GM18517 (cell line): ENCODE measurements at regions not wholly inside any gene's neighbourhood (a gene's known extent, or its start where the extent isn't known, plus 50 kb on each side); places are given as distances from the start of the nearest gene placed in this dataset.
"Not testable (repeated sequence)": the region's sequence is repeated elsewhere in the genome, so short reads cannot be mapped to it uniquely, and the experiment has no call there.

Experiments
- ATAC-seq: cut with Tn5 transposase; IDR thresholded peaks from one replicate; pipeline ENCODE4 v1.9.1; 2021; ENCODE audit warnings: mild to moderate bottlenecking, moderate library complexity; ENCODE audit not compliant: unreplicated experiment

DNA sequence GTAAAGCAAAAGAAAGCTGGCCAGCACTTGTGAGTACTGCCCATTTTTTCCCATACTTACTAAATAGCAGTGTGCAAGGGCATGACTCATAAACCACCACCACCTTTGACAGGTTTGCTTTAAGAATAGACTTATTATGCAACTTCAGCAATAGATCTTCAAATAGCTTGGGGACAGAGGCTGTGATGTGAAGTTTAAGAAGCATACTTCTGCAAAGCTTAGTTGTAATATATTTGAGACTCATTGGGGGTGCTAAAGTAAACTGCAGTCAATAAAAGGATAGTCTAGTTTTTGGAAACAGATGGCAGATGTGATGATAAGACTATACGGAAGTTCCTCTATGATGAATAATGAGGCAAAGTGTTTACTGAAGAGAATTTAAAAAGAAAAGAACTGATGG is 210.0 kb downstream of the PLA2G4A start:
- no peak for ATAC-seq

DNA sequence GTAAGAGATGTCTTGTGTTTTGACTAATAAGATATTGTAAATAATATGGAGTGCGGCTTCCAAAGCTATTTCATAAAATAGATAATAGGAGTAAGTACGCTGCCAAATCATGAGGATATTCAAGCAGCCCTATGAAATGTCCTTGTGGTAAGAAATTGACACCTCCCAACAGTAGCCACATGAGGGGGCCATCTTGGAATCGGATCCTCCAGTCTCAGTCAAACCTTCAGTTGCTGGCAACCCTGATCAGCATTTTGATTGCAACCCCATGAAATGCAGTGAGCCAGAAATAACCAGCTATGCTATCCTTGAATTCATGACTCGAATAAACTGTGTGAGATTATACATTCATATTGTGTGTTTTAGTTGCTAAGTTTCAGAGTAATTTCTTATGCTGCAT is 212.4 kb downstream of the PLA2G4A start:
- ATAC-seq, result no peak

DNA sequence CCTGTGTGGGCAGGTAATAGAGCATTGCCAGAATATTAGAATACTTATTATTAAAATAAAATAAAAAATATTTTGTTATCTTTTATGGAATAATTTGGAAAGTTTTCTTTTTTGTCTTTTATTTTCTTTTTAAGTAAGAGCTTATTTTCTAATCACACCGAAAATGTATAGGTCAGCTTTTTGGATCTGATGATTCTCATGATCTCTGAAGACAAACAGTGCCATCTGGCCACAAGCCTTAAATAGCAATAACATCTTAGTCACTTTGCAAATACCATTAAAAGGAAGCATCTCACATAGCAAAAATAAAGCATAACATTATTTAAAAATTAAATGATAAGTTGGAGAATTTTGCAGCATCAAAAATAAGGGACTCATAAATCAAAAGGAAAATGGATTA is 213.8 kb downstream of the PLA2G4A start:
- ATAC-seq, result no peak

DNA sequence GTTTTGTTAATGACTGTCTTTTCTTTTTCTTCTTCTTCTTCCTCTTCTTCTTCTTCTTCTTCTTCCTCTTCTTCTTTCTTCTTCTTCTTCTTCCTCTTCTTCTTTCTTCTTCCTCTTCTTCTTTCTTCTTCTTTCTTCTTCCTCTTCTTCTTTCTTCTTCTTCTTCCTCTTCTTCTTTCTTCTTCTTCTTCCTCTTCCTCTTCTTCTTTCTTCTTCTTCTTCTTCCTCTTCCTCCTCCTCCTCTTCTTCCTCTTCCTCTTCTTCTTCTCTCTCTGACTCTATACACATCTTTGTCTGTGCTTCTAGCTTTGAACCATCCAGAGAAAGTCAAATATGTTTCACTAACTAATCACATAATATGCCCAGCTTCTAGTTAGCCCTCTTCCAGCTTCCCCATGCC is 214.7 kb downstream of the PLA2G4A start:
- ATAC-seq, result not testable (repeated sequence)

DNA sequence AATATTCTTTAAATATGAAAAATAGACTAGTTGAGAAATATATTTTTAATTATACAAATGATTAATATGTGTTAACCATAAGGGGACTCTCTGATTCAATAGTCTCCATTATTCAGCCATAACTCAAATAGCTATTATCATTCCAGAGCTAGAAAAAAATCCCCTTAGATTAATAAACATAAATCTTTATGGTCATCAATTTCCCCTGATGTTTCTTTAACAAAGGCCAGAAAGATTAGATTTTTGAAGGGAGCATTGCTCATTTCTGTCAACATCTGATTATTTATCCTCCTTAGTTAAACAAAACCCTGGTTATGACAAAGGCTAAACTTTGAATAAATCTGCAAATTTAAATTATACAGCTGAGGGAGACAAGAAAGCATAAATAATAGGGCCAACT is 215.7 kb downstream of the PLA2G4A start:
- ATAC-seq, result no peak

DNA sequence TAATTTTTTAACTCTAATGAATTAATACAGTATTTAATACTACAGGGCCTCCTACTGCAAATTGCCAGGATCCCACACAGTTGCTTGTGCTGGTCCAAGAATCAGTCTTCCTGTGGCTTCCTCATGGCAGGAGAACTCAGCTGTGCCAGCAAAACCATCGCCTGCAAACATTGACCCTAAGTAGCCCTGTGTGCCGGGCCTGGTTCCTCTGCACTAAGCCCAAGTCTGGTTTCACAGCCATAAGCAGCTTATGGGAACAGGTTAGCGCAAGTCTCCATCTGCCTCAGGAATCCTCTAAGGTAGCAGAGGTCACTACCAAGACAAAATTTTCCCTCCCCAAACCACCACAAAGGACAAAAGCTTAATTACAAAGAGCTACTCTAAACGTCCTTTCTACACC is 216.6 kb downstream of the PLA2G4A start:
- ATAC-seq, result no peak

DNA sequence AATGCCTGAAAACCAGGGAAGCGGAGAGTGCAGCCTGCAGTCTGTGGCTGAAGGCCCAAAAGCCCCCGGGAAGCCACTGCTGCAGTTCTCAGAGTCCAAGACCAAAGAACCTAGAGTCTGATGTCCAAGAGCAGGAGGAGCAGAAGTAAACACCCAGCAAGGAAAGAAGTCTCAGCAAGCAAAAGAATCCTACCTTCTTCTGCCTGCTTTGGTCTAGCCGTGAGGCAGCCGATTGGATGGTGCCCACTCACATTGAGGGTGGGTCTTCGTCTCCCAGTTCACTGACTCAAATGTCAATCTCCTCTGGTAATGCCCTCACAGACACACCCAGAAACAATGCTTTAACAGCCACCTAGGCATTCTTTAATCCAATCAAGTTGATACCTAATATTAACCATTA is 217.5 kb downstream of the PLA2G4A start:
- ATAC-seq, result no peak

DNA sequence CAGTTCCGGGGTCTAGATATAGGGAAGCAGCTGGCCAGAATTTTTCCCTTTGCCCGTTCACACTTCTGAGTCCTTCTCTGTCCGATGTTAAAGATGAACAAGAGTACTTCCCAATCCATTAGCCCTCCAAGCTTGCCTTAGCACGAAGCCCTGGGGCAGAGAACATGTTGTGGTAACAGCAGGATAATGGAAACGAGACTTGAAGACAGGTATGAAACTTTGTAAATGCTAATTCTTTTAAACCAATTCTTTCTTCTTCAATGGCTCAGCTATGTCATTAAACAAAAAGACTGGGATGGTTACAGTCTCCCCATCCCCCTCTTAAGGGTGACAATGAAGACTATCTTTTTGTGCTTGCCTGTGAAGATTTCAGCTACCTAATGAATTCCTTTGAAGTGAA is 218.5 kb downstream of the PLA2G4A start:
- no peak for ATAC-seq

DNA sequence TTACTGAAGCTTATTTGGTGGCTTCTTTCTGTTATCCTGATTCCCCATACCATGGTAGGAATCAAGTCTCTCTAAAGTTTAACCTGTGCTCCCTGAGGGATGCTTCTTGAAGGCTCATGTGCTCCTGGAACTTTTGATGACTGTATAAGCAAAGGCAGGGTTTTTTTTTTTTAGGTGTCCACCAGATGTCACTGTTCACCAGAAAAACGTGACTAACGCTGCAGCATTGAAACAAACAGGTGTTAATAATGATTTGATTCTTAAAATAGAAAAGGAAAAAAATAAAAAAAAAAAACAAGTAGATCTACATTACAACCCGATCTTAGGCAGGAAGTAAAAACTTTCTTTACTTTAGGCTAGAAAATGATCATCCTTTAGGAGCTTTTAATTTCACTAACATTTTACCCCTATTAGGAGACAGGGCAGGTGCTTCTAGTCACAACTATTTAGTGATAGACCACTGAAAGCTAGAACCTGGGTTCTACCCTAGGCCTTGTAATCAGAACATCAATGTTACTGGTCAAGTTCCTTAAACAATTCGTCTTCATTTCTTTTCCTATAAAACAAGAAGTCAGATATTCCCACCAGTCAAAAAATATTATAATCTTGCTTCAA is 223.0 kb downstream of the PLA2G4A start:
- ATAC-seq, result peak; percentile 88

DNA sequence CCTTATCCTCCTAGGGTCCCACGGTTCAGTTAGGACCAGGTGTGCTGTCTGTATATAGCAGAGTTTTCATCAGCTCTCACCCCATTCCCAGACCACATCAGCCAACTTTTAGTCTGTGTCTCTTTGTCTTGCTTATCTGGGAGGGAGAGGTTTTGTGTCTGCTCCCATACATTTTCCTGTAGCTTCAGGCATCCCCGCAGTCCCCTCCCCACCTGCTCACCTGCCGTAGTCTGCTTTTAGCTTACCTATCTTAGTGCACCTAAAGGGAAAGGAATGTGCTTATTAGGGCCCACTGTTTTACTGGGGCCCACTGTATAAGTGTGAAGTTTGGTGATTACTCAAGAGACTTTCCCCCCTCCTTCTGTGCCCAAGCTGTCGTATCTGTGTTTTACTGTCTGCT is 225.1 kb downstream of the PLA2G4A start:
- no peak for ATAC-seq

DNA sequence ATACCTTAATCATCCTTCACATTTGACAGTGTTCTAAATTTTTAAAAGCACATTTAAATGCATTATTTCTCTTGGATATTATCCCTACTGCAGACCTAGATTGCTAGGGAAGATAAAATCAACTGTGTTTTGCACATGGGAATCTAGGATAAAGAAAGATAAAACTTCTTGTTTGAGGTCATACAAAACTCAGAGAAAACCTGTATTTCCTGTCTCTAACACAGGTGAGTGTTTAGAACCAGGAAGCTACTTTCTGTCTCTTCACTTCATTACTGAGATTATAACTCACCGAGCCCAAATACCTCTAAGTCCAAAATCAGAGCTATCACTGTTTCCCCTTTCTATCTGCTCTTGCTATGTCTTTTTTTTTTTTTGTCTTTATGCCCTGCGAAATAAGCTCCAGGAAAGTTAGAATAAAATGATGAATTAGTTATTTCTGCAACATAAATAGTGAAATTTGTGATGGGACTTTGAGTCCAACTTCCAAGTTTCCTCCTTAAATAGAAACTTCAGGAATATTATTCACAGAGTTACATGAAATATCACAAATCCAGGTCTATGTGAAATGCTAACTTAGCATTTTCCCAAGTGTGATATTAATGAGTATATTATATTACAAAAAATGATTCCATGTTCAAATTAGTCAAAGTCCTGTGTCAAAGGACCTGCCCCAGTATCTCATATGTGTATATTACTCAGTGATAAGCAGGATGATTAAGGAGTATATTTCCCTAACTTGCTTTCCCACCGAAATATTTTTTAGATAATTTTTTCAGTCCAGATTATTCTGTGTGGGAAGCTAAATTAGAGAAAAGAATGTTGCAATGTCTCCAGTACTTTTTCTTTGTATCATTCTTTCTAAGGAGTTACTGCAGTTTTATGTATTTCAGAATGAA is 226.4 kb downstream of the PLA2G4A start:
- ATAC-seq, result no peak

DNA sequence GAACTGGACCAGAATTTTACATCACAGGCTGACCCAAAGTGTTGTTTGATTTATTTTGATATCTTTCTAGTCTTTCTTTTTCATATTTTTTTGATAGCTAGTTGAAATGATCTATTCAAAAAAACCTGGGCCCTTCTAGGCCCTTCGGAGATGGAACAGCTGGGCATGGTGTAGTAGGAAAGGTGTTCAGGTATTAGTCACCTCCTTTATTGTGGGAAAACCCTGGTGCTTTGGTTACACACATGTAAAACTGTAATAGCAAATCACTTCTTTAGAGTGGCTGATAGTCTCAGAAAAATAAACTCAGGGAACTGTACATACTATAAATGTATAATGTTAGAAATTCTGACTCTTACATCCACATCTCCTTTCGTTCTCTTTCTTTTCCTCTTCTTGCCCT is 234.5 kb downstream of the PLA2G4A start:
- no peak for ATAC-seq

DNA sequence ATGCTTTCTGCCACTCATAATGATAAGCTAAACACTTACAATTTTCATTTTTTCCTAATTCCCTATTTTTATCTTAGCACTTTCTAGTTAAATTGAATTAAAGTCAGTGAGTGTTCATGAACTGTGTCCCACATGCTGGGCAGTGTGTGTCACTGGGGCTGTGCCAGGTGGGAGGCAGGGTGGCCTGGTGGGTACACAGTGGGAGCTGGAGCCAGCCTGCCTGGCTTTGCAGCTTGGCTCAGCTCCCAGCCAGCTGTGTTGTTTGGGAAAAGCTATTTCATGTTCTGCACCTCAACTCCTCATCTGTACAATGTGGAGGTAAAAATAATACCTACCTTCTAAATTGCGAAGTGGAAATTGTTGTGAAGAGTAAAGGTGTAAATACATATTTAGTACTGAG is 238.4 kb downstream of the PLA2G4A start:
- ATAC-seq, result no peak

DNA sequence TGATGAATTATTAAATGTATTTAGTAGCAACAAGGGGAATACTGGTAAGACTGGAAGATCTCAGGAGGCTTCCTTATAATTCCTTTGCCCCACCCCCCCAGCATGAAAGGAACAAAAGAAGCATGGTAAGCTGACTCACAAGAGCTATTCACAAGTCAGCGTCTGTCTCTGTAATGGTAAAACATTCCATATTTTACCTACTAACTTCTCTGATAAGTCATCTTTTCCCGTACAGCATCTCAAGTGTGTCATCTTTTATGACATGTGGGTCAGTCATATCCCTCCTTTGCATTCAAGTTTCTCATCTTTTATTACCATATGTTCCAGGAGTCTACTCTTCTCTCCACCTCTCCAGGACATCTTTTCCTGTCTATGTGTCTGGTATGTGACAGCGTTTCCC is 241.3 kb downstream of the PLA2G4A start:
- ATAC-seq, result no peak

DNA sequence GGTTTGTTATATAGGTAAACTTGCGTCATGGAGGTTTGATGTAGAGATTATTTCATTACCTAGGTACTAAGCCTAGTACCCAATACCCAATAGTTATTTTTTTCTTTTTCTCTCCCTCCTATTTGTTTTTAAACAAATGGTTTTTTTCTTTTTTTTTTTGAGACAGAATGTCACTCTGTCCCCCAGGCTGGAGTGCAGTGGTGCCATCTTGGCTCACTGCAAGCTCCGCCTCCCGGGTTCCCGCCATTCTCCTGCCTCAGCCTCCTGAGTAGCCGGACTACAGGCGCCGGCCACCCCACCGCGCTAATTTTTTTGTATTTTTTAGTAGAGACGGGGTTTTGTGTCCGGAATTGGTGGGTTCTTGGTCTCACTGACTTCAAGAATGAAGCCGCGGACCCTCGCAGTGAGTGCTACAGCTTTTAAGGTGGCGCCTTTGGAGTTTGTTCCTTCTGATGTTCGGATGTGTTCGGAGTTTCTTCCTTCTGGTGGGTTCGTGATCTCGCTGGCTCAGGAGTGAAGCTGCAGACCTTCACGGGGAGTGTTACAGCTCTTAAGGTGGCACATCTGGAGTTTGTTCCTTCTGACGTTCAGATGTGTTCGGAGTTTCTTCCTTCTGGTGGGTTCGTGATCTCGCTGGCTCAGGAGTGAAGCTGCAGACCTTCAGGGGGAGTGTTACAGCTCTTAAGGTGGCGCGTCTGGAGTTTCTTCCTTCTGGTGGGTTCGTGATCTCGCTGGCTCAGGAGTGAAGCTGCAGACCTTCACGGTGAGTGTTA is 243.7 kb downstream of the PLA2G4A start:
- peak; percentile 82 for ATAC-seq

DNA sequence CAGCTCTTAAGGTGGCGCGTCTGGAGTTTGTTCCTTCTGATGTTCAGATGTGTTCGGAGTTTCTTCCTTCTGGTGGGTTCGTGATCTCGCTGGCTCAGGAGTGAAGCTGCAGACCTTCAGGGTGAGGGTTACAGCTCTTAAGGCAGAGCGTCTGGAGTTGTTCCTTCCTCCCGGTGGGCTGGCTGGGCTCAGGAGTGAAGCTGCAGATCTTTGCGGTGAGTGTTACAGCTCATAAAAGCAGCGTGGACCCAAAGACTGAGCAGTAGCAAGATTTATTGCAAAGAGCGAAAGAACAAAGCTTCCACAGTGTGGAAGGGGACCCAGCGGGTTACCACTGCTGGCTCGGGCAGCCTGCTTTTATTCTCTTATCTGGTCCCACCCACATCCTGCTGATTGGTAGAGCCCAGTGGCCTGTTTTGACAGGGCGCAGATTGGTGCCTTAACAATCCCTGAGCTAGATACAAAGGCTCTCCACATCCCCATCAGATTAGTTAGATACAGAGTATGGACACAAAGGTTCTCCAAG is 244.3 kb downstream of the PLA2G4A start:
- peak; percentile 39 for ATAC-seq

DNA sequence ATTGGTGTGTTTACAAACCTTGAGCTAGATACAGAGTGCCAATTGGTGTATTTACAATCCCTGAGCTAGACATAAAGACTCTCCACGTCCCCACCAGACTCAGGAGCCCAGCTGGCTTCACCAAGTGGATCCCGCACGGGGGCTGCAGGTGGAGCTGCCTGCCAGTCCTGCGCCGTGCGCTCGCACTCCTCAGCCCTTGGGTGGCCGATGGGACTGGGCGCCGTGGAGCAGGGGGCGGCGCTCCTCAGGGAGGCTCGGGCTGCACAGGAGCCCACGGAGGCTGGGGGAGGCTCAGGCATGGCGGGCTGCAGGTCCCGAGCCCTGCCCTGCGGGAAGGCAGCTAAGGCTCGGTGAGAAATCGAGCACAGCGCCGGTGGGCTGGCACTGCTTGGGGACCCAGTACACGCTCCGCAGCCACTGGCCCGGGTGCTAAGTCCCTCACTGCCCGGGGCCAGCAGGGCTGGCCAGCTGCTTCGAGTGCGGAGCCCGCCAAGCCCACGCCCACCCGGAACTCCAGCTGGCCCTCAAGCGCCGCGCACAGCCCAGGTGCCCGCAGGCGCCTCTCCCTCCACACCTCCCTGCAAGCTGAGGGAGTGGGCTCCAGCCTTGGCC is 245.0 kb downstream of the PLA2G4A start:
- ATAC-seq, result not testable (repeated sequence)

DNA sequence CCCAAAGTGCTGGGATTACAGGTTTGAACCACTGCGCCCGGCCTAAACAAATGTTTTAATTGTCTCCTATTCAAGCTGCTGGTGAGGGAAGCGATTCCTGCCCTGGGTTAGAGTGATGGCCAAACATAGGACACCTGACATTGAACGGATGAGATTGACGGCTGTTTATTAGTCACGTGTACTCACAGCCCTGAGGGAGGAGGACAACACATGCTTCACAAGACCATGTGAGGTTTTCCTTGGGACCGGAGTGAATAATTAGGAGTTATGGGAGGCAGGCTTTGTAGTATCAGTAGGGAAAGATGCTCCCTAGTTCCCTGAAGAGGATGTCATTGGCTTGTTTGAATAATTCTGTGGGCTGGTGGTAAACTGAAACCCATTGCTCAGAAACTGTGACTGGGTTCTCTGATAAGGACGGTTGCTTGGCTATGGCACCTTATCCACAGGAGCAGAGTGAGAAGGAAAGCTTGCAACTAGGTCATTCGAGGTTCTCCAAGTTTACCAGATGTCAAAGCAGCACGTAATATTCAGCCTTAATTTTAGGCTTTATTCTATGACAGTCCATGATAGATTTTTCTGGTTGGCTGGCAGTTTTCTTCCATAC is 245.8 kb downstream of the PLA2G4A start:
- no peak for ATAC-seq

DNA sequence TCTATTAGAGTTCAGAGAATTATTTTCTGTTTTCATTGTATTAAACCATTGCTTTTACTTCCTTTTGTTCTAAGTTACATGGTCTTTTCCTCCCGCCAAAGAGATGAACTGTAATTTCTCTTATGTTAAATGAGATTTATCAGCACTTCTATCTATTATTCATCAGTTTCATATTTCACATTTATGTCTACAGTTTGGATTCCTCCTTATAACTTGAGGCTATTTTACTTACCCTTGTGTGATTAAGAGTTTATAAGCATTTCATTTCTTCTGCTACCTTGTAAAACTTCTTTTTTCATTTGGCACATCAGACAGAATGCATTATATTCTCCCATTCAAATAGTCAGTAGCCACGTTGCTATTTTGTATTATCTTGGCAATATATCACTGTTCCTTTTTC is 248.2 kb downstream of the PLA2G4A start:
- ATAC-seq, result no peak

DNA sequence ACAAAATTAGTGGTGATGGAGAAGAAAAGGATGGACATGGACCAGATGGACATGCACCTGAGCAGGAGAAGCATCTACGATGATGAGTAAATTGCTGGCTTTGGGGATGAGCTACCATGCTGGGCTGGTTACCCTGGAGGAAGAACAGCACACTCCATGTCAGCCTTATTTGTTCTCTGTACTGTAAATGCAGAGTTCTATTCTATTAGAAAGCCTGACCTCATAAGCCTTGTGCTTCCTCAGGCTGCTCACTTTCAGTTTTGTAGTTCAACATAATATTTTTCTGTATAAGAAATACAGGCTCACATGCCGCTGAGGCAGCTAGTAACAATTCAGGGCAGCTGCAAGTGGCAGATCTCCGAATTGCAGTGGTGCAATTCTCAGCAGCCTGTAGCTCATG is 249.6 kb downstream of the PLA2G4A start:
- ATAC-seq, result no peak

DNA sequence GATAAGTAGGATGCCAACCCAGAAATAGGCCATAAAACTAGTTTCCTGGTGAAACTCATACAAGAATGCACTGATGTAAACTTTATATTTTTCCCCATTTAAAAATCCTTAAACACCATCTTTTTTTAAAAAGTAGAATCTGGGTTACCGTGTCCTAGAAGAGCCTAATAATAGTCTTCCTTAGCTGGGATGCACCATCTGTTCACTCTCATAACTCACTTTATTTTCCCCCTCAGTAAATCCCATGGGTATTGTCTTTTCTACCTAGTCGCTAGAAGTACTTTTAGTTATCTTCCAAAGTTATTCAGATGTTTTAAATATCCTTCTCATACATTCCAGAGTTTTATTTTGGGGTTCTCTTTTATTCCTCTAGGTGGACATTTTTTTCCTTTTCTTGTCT is 250.2 kb downstream of the PLA2G4A start:
- ATAC-seq, result no peak
